Caco-2 (cell line): ENCODE measurements at regions not wholly inside any gene's neighbourhood (a gene's known extent, or its start where the extent isn't known, plus 50 kb on each side); places are given as distances from the start of the nearest gene placed in this dataset.

ENCODE experiments used
- BruUV-seq: library from RNA; stranded (reverse); fragments of 400-500 nt; replicated peaks from 2 replicates; lab custom pipeline; 2021; lab: Mats Ljungman, UMichigan
- CTCF ChIA-PET: fragments of 300-600 bp; sonication (Branson Sonifier 250); formaldehyde crosslinking; loops from one replicate; lab custom pipeline; 2022; ENCODE audit warnings: antibody characterized with exemption; lab: Charles Lee
- POLR2A ChIA-PET: fragments of 300-600 bp; sonication (Branson Sonifier 250); formaldehyde crosslinking; loops from one replicate; lab custom pipeline; 2022; ENCODE audit warnings: antibody characterized with exemption; lab: Charles Lee
- DNase-seq, 2 experiments: peaks; one replicate each; pipeline versions ENCODE4 v3.0.0 to v3.0.0-alpha.2; 2020 to 2022
- H3K27me3 ChIP-seq: replicated peaks from 2 replicates; pipeline ENCODE4 v1.6.0; 2011; ENCODE audit warnings: low read length; ENCODE audit not compliant: control insufficient read depth, insufficient read depth
- H3K36me3 ChIP-seq: 2 replicates; pipeline ENCODE4 v1.5.1; 2011; ENCODE audit warnings: low read length; ENCODE audit not compliant: control insufficient read depth, insufficient read depth
- H3K4me1 ChIP-seq: fragments of 250-450 bp; sonication (Bioruptor Pico); 2 replicates; pipeline ENCODE4 v1.5.1; 2020; ENCODE audit warnings: mild to moderate bottlenecking
- H3K4me3 ChIP-seq: 2 replicates; pipeline ENCODE4 v1.5.1; 2011; ENCODE audit warnings: low read depth, mild to moderate bottlenecking, control low read depth, low read length
- H3K9me3 ChIP-seq: fragments of 250-450 bp; sonication (Bioruptor Pico); 2 replicates; pipeline ENCODE4 v1.5.1; 2020; ENCODE audit warnings: mild to moderate bottlenecking, moderate library complexity
- H3K27ac Mint-ChIP-seq: one replicate; pipeline ENCODE4 v1.8.0; 2022; ENCODE audit warnings: mixed read lengths; ENCODE audit not compliant: unreplicated experiment
- H3K27me3 Mint-ChIP-seq: one replicate; pipeline ENCODE4 v1.8.0; 2022; ENCODE audit warnings: mixed read lengths; ENCODE audit not compliant: insufficient read depth, unreplicated experiment
- H3K36me3 Mint-ChIP-seq: one replicate; pipeline ENCODE4 v1.8.0; 2022; ENCODE audit warnings: mild to moderate bottlenecking, mixed read lengths; ENCODE audit not compliant: insufficient read depth, unreplicated experiment
- H3K4me1 Mint-ChIP-seq: one replicate; pipeline ENCODE4 v1.8.0; 2022; ENCODE audit warnings: low read depth, mixed read lengths; ENCODE audit not compliant: unreplicated experiment
- H3K4me3 Mint-ChIP-seq: one replicate; pipeline ENCODE4 v1.8.0; 2022; ENCODE audit warnings: mild to moderate bottlenecking, moderate library complexity, mixed read lengths; ENCODE audit not compliant: unreplicated experiment
- H3K9me3 Mint-ChIP-seq: one replicate; pipeline ENCODE4 v1.8.0; 2022; ENCODE audit warnings: mixed read lengths; ENCODE audit not compliant: unreplicated experiment
- intact Hi-C: fragments of 100-400 bp; cut with micrococcal nuclease; formaldehyde crosslinking; loops from one replicate; pipeline ENCODE4 v1.10.0; 2022; ENCODE audit not compliant: unreplicated experiment
- TF ChIP-seq, protein P1 (sequence below), 2 experiments: fragments of 200-600 bp in 1 of 2; IDR thresholded peaks; 1 replicate in 1 of 2; 2 replicates in 1 of 2; pipeline versions ENCODE4 v1.5.1 to v1.8.0; 2011 to 2022; ENCODE audit warnings: antibody characterized with exemption in 1 of 2, control low read depth in 1 of 2, inconsistent platforms in 1 of 2, low read depth in 1 of 2, low read length in 1 of 2, mild to moderate bottlenecking in 1 of 2, moderate library complexity in 1 of 2; ENCODE audit not compliant: insufficient read depth in 1 of 2, severe bottlenecking in 1 of 2, unreplicated experiment in 1 of 2

DNA sequence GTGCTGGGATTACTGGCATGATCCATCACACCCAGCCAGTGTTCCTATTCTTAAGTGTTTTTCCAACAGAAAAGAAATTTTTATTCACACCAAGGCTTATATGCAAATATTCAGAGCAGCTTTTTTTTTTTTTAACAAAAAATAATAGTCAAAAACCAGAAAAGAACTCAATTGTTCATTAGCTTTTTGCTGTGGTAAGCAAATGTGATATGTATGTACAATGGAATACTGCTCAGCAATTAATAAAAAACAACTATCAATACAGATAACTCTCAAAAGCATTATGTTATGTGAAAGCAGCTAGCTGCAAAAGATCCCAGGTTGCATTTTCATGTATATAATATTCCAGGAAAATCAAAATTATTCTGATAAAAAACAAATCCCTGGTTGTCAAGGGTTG lies 132.3 kb downstream of the SLIT2 start:
- CTCF ChIA-PET: no interaction called here
- POLR2A ChIA-PET: no interaction called here

DNA sequence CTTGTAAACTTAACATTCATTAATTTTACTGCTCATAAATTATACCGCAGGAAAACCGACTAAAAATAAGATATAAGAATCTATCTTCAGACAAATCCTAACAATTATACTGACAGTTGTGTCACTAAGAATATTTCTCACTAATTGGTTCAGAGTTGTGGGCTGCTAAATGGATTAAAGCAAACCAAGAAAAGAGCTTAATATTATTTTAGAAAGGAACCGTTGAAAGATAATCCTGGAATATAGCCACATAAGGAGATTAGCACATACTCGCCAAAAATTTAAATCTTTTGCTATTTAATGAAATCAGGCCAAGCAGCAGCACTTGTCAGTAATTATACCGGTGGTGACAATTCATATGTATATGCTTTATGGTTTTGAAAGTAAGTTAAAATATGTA lies 132.8 kb downstream of the SLIT2 start:
- POLR2A ChIA-PET: no interaction called here
- Histone ChIP-seq H3K9me3 (no peaks in the 10 kb centered on the region), H3K4me3 (no peak overlapping the region), H3K36me3 (no peaks in the 10 kb centered on the region), H3K27me3 (no peaks in the 10 kb centered on the region), H3K4me1 (no peaks in the 10 kb centered on the region)
- intact Hi-C loops: no loop called here
- no peak overlapping the region for H3K4me3 Mint-ChIP-seq
- no peak overlapping the region for H3K27ac Mint-ChIP-seq
- peaks cover 4% of the 10 kb centered on the region for H3K27me3 Mint-ChIP-seq
- TF ChIP-seq, protein P1, sequence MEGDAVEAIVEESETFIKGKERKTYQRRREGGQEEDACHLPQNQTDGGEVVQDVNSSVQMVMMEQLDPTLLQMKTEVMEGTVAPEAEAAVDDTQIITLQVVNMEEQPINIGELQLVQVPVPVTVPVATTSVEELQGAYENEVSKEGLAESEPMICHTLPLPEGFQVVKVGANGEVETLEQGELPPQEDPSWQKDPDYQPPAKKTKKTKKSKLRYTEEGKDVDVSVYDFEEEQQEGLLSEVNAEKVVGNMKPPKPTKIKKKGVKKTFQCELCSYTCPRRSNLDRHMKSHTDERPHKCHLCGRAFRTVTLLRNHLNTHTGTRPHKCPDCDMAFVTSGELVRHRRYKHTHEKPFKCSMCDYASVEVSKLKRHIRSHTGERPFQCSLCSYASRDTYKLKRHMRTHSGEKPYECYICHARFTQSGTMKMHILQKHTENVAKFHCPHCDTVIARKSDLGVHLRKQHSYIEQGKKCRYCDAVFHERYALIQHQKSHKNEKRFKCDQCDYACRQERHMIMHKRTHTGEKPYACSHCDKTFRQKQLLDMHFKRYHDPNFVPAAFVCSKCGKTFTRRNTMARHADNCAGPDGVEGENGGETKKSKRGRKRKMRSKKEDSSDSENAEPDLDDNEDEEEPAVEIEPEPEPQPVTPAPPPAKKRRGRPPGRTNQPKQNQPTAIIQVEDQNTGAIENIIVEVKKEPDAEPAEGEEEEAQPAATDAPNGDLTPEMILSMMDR (IDR thresholded peaks at IDR 0.05; ENCODE audit: insufficient read depth in 1 of 2, low read depth in 1 of 2, low read length in 1 of 2, severe bottlenecking in 1 of 2, unreplicated experiment in 1 of 2): no peak
- H3K4me1 Mint-ChIP-seq: no peaks in the 10 kb centered on the region
- no peaks in the 10 kb centered on the region for H3K9me3 Mint-ChIP-seq
- H3K36me3 Mint-ChIP-seq: no peaks in the 10 kb centered on the region
- no TSS peak for BruUV-seq
- DNase-seq: no peak
- CTCF ChIA-PET: no interaction called here

More for the DNA sequence above, 132.3 kb downstream of the SLIT2 start:
- Mint-ChIP-seq H3K27ac (no peak overlapping the region), H3K36me3 (no peaks in the 10 kb centered on the region), H3K27me3 (peaks cover 4% of the 10 kb centered on the region), H3K4me3 (no peak overlapping the region), H3K4me1 (no peaks in the 10 kb centered on the region), H3K9me3 (no peaks in the 10 kb centered on the region)
- Histone ChIP-seq H3K36me3 (no peaks in the 10 kb centered on the region), H3K9me3 (no peaks in the 10 kb centered on the region), H3K27me3 (no peaks in the 10 kb centered on the region), H3K4me3 (no peak overlapping the region), H3K4me1 (no peaks in the 10 kb centered on the region)
- intact Hi-C loops: no loop called here
- TF ChIP-seq, protein P1 (IDR thresholded peaks at IDR 0.05; ENCODE audit: insufficient read depth in 1 of 2, low read depth in 1 of 2, low read length in 1 of 2, severe bottlenecking in 1 of 2, unreplicated experiment in 1 of 2): no peak
- DNase-seq: no peak
- no TSS peak for BruUV-seq

DNA sequence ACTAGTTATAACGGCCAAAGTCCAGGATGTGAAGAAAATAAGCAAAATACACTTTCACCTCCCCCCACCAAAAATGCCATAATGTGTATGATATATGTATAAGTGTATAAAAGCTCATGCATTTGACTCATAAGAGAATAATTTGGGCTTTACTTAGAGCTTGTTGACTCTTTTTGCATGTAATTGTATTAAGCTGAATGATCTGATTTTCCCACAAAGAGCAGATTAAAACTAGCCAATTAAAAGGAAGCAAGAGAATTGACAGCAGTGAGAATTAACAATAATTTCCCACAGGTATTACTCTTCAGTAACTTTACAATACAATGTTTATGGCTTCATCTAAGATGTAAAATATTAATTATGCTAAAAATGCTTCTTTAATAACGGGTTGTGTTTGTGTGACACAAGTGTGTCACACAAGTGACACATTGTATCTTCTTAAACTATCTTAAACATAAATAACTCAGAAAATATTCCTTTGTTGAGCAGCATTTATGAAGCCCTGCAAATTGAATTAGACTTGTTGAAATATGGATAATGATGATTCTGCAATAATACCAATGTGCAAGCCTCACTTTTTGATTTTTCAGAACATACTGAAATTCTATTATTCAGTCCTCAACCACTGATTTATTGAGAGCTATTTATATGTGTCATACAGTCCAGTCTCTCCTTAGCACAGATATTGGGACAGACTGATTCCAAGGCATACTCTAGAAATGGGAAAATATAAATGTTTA lies 134.5 kb downstream of the SLIT2 start:
- TF ChIP-seq, protein P1 (IDR thresholded peaks at IDR 0.05; ENCODE audit: insufficient read depth in 1 of 2, low read depth in 1 of 2, low read length in 1 of 2, severe bottlenecking in 1 of 2, unreplicated experiment in 1 of 2): no peak
- Mint-ChIP-seq H3K9me3 (no peaks in the 10 kb centered on the region), H3K27ac (no peak overlapping the region), H3K27me3 (no peaks in the 10 kb centered on the region), H3K36me3 (no peaks in the 10 kb centered on the region), H3K4me3 (no peak overlapping the region), H3K4me1 (no peaks in the 10 kb centered on the region)
- Histone ChIP-seq H3K9me3 (no peaks in the 10 kb centered on the region), H3K4me3 (no peak overlapping the region), H3K4me1 (no peaks in the 10 kb centered on the region), H3K36me3 (no peaks in the 10 kb centered on the region), H3K27me3 (no peaks in the 10 kb centered on the region)
- POLR2A ChIA-PET: no interaction called here
- intact Hi-C loops: no loop called here
- BruUV-seq: no TSS peak
- CTCF ChIA-PET: no interaction called here
- no peak for DNase-seq
